ENCODE measurements at regions not wholly inside any gene's neighbourhood (a gene's known extent, or its start where the extent isn't known, plus 50 kb on each side); places are given as distances from the start of the nearest gene placed in this dataset.

GRCh38 chr6:71043902-71044301 lies 87.0 kb upstream of the B3GAT2 start:
- Histone ChIP-seq H3K4me3 (no peak overlapping the region), H3K9me3 (ENCODE audit: low read depth) (no peaks in the 10 kb centered on the region), H3K79me2 (no peaks in the 10 kb centered on the region), H2AFZ (no peak overlapping the region), H3K4me1 (ENCODE audit: insufficient read depth) (no peaks in the 10 kb centered on the region), H3K27ac (no peak overlapping the region), H3K9me2 (replicated peaks; ENCODE audit: insufficient read depth) (no peaks in the 10 kb centered on the region), H3K36me3 (replicated peaks; ENCODE audit: insufficient read depth, low read depth) (no peaks in the 10 kb centered on the region), H3K27me3 (no peaks in the 10 kb centered on the region), H4K20me1 (ENCODE audit: insufficient read depth, poor library complexity, severe bottlenecking) (no peaks in the 10 kb centered on the region), H3K4me2 (no peak overlapping the region)
- WGBS (ENCODE audit: low lambda C conversion rate, missing lambda C conversion rate), result 59% methylated on average over 1 of the region's 1 CpG
- no peak for DNase-seq (ENCODE audit: low spot score)
- TF ChIP-seq EZH2phosphoT487 (IDR thresholded peaks at IDR 0.05; ENCODE audit: low read depth, severe bottlenecking, unreplicated experiment) (no peak), EZH2 (IDR thresholded peaks at IDR 0.05; ENCODE audit: borderline replicate concordance) (no peak)
- TF ChIP-seq, protein P1, sequence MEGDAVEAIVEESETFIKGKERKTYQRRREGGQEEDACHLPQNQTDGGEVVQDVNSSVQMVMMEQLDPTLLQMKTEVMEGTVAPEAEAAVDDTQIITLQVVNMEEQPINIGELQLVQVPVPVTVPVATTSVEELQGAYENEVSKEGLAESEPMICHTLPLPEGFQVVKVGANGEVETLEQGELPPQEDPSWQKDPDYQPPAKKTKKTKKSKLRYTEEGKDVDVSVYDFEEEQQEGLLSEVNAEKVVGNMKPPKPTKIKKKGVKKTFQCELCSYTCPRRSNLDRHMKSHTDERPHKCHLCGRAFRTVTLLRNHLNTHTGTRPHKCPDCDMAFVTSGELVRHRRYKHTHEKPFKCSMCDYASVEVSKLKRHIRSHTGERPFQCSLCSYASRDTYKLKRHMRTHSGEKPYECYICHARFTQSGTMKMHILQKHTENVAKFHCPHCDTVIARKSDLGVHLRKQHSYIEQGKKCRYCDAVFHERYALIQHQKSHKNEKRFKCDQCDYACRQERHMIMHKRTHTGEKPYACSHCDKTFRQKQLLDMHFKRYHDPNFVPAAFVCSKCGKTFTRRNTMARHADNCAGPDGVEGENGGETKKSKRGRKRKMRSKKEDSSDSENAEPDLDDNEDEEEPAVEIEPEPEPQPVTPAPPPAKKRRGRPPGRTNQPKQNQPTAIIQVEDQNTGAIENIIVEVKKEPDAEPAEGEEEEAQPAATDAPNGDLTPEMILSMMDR (IDR thresholded peaks at IDR 0.05; ENCODE audit: poor library complexity), result no peak

- Histone ChIP-seq H2AFZ (no peak overlapping the region), H3K9me3 (ENCODE audit: low read depth) (no peaks in the 10 kb centered on the region), H3K79me2 (no peaks in the 10 kb centered on the region), H3K4me1 (ENCODE audit: insufficient read depth) (no peaks in the 10 kb centered on the region), H3K4me2 (no peak overlapping the region), H3K36me3 (replicated peaks; ENCODE audit: insufficient read depth, low read depth) (no peaks in the 10 kb centered on the region), H3K27me3 (no peaks in the 10 kb centered on the region), H3K4me3 (no peak overlapping the region), H3K27ac (no peak overlapping the region), H4K20me1 (ENCODE audit: insufficient read depth, poor library complexity, severe bottlenecking) (no peaks in the 10 kb centered on the region), H3K9me2 (replicated peaks; ENCODE audit: insufficient read depth) (no peaks in the 10 kb centered on the region)
- TF ChIP-seq, protein P1 (IDR thresholded peaks at IDR 0.05; ENCODE audit: poor library complexity), result no peak
- TF ChIP-seq EZH2phosphoT487 (IDR thresholded peaks at IDR 0.05; ENCODE audit: low read depth, severe bottlenecking, unreplicated experiment) (no peak), EZH2 (IDR thresholded peaks at IDR 0.05; ENCODE audit: borderline replicate concordance) (no peak)
- 67% methylated on average over 1 of the region's 1 CpG for WGBS (ENCODE audit: low lambda C conversion rate, missing lambda C conversion rate)
- no peak for DNase-seq (ENCODE audit: low spot score)
Measured at GRCh38 chr6:71044753-71045152, 87.9 kb upstream of the B3GAT2 start.

- no peaks in the 10 kb centered on the region for H3K79me2 ChIP-seq
Measured at GRCh38 chr6:71045296-71045695, 88.4 kb upstream of the B3GAT2 start.

More at GRCh38 chr6:71045296-71045695, 88.4 kb upstream of the B3GAT2 start:
- Histone ChIP-seq H4K20me1 (ENCODE audit: insufficient read depth, poor library complexity, severe bottlenecking) (no peaks in the 10 kb centered on the region), H3K27ac (no peak overlapping the region), H3K4me1 (ENCODE audit: insufficient read depth) (no peaks in the 10 kb centered on the region), H3K9me2 (replicated peaks; ENCODE audit: insufficient read depth) (no peaks in the 10 kb centered on the region), H3K27me3 (no peaks in the 10 kb centered on the region), H2AFZ (no peak overlapping the region), H3K4me2 (no peak overlapping the region), H3K4me3 (no peak overlapping the region), H3K36me3 (replicated peaks; ENCODE audit: insufficient read depth, low read depth) (no peaks in the 10 kb centered on the region), H3K9me3 (ENCODE audit: low read depth) (no peaks in the 10 kb centered on the region)
- no peak for DNase-seq (ENCODE audit: low spot score)
- no peak for TF ChIP-seq EZH2 (IDR thresholded peaks at IDR 0.05; ENCODE audit: borderline replicate concordance)
- TF ChIP-seq EZH2phosphoT487 (IDR thresholded peaks at IDR 0.05; ENCODE audit: low read depth, severe bottlenecking, unreplicated experiment), result no peak
- TF ChIP-seq, protein P1 (IDR thresholded peaks at IDR 0.05; ENCODE audit: poor library complexity), result no peak
- WGBS (ENCODE audit: low lambda C conversion rate, missing lambda C conversion rate), result 85% methylated on average over 5 of the region's 5 CpGs

Data from hepatocyte (in vitro differentiated cells).